ENCODE measurements at regions not wholly inside any gene's neighbourhood (a gene's known extent, or its start where the extent isn't known, plus 50 kb on each side); places are given as distances from the start of the nearest gene placed in this dataset.
"Not testable (repeated sequence)": the region's sequence is repeated elsewhere in the genome, so short reads cannot be mapped to it uniquely, and the experiment has no call there.

GRCh38 chr2:18976168-18976961, 382.1 kb downstream of the OSR1 start:
- peak; percentile 64 for DNase-seq

DNA sequence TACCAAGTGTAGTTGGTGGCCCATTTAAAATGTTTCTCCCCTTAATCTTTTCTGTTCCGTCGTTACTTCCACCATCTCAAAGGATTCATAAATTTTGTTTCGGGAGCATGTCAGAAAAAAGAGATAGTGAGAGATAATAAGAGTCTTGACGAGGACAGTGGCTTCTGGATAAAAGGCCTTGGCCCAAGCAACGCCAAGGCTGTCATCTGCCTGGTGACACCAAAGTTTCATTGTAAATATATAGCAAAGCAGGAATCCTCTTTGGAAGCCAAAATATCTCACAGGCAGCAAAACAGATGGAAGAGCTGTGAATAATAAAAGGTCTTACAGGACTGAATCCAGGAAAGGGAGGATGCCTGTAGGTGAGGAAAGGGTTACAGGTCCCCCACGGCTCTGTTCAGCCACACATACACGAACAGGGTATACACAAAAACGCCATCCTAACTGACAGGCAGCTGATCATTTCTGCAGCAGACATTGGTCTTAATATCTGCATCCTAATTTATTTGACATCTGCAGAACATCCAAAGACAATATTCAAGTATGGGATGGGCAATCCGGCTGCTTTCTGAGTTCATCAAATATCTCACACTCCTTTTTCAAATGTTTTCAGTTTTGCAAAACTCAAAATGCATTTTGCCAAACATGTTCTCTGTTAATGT, 382.8 kb downstream of the OSR1 start:
- peak; percentile 38 for DNase-seq

DNA sequence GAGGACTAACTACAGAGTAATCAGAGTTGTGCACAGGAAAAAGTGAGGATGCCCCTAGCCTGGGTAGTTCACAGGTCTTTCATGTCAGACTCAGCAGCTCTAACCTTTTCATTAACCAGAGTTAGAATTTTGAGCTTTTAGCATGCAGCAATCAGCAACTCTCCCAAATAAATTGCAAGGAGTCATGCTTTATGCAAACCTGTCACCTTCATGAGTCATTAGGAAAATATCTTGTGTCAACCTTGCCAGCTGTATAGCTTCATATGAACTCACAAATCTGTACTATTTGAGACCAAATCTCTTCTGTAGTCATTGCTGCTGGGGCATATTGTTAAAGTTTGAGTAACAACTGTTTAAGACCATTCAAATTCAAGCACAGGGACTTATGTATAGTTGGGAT, 382.3 kb upstream of the NT5C1B start:
- no peak for DNase-seq

DNA sequence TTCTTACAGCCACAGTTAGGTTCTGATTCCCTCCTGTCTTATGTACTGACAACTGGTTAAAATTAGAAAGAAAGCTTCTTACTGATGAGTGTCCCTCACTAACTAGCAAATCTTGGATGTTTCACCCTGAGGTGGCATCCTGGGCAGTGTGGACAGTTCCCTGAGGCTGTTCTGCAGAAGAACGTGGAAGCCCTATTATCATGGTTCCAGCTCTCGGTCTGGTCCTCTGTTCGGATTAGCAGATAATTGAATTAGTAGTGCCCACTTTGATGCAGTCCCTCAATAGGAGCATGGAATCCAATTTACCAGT, 381.7 kb upstream of the NT5C1B start:
- no peak for DNase-seq

- no peak for DNase-seq
Observed at GRCh38 chr2:18966131-18966530, 376.8 kb upstream of the NT5C1B start.

- DNase-seq, result not testable (repeated sequence)
Observed at GRCh38 chr2:18963739-18964256, 374.4 kb upstream of the NT5C1B start.

GRCh38 chr2:18961991-18962421, 372.6 kb upstream of the NT5C1B start:
- no peak for DNase-seq

GRCh38 chr2:18959952-18960717, 370.8 kb upstream of the NT5C1B start:
- no peak for DNase-seq

- no peak for DNase-seq
Observed at GRCh38 chr2:18959200-18959599, 369.8 kb upstream of the NT5C1B start.

GRCh38 chr2:18957909-18958308, 368.5 kb upstream of the NT5C1B start:
- DNase-seq, result no peak

- no peak for DNase-seq
Observed at GRCh38 chr2:18950361-18950851, 361.0 kb upstream of the NT5C1B start.

DNA sequence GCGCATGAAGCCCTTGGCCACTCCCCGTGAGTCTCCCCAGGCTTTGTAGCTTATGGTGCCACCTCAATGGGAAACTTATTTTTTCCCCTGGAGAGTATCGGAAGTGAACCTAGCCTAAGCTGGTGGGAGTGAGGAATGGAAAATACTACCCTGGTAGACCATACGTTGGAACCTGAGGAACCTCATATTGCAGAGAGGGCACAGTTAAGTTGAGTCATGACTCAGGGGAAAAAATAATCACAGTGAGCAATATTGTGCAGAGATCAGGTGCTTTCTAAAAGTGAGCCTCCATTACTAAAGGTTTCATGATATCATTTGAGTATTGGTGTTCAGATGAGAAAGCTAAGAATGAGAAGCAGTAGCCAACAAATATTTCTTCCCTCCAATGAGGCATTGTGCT, 360.5 kb upstream of the NT5C1B start:
- no peak for DNase-seq

DNA sequence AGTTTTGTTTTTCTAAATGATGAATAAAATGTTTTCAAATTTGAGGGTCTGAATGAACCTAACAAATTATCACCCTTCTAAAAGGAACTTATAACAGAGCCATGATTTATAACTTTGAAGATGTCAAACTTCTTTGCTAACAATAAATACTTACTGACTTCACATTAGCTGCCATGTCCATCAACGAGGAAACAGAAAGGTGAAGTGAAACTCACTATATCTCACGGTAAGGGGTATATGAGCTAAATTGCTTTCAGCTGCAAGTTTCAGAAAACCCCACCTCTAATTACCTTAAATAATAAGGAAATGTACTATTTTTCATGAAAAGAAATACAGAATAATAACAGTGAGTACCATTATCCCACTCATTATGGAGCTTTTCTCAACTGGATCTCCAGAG, 350.8 kb upstream of the NT5C1B start:
- DNase-seq, result no peak

- DNase-seq, result not testable (repeated sequence)
Observed at GRCh38 chr2:18939740-18940139, 350.4 kb upstream of the NT5C1B start.

- DNase-seq, result no peak
Observed at GRCh38 chr2:18934886-18935285, 345.5 kb upstream of the NT5C1B start.

GRCh38 chr2:18932853-18933252, 343.5 kb upstream of the NT5C1B start:
- no peak for DNase-seq

DNA sequence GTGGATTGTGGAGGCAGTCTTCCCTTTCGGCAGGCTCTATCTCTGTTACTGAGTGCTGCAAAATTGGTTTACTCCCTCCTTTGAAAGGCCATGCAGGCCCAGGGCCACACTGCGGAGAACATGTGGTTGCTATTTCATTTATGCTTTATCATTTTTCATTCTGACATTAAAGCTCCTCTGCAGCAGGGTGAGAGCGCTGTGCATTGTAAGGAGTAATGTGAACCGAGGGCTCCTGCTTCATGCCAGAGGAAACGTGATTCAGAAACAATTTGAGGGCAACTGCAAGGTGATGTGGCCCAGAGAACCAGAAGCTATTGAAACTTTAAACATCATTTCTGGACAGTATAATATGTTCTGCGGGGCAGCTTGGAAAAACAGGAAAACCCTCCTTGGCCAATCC, 341.6 kb upstream of the NT5C1B start:
- no peak for DNase-seq

DNA sequence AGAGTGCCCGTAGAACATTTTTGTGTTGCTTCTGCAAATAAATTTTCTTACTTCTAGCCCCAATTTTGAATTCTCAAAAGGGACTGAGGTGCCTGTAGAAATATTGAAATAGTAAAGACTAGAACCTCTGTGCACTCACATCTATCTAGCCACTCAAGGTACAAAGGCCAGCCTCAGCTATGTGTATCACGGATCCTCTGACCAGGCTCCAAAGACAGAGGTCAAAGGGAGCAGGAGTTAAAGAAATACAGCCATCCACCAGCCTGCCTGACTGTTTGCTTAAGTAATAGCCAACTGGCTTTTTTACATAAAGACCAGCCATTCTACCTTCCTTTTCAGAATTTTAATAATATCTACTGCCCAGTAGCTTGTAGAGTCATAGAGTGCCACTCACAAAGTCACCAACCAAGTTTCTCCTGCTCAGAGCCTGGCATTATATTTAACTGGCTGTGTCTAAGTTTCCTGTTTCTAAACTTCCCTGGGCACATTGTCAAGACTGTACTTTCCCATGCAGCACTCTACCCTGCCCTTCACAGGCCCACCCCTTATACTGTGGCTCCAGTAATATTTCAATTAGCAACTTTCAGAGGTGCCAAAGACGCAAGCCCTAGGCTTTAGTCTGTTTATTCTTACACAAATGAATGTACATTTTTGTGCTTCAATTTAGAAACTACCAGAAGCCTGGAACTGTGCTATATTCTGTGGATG, 338.3 kb upstream of the NT5C1B start:
- DNase-seq, result no peak

- DNase-seq, result no peak
Observed at GRCh38 chr2:18926631-18927524, 337.5 kb upstream of the NT5C1B start.

GRCh38 chr2:18925296-18925695, 335.9 kb upstream of the NT5C1B start:
- no peak for DNase-seq

GRCh38 chr2:18924886-18925285, 335.5 kb upstream of the NT5C1B start:
- DNase-seq, result no peak

GRCh38 chr2:18924386-18924785, 335.0 kb upstream of the NT5C1B start:
- DNase-seq, result no peak

All from NCI-H1092 (cell line).